GM21528 (cell line): ENCODE measurements at regions not wholly inside any gene's neighbourhood (a gene's known extent, or its start where the extent isn't known, plus 50 kb on each side); places are given as distances from the start of the nearest gene placed in this dataset.

Experiments
- ATAC-seq: cut with Tn5 transposase; IDR thresholded peaks from one replicate; pipeline ENCODE4 v1.9.1; 2021; ENCODE audit warnings: mild to moderate bottlenecking, moderate library complexity; ENCODE audit not compliant: unreplicated experiment, low FRiP score

- ATAC-seq, result no peak
Observed at GRCh38 chr2:222146488-222146887, 152.3 kb downstream of the PAX3 start.

GRCh38 chr2:222142027-222142426 is 156.8 kb downstream of the PAX3 start:
- ATAC-seq, result no peak

GRCh38 chr2:222136106-222136630 is 162.6 kb downstream of the PAX3 start:
- ATAC-seq, result no peak

- no peak for ATAC-seq
Observed at GRCh38 chr2:222134654-222135053, 164.1 kb downstream of the PAX3 start.

GRCh38 chr2:222133897-222134296 is 164.9 kb downstream of the PAX3 start:
- no peak for ATAC-seq

- ATAC-seq, result no peak
Observed at GRCh38 chr2:222130855-222131254, 167.9 kb downstream of the PAX3 start.

- no peak for ATAC-seq
Observed at GRCh38 chr2:222127660-222128059, 171.1 kb downstream of the PAX3 start.

GRCh38 chr2:222120933-222121332 is 177.9 kb downstream of the PAX3 start:
- no peak for ATAC-seq

- no peak for ATAC-seq
Observed at GRCh38 chr2:222115296-222115695, 183.5 kb downstream of the PAX3 start.

- ATAC-seq, result no peak
Observed at GRCh38 chr2:222108957-222109585, 189.7 kb downstream of the PAX3 start.

GRCh38 chr2:222108497-222108896 is 190.3 kb downstream of the PAX3 start:
- ATAC-seq, result no peak

GRCh38 chr2:222105046-222105445 is 193.8 kb downstream of the PAX3 start:
- ATAC-seq, result no peak

- no peak for ATAC-seq
Observed at GRCh38 chr2:222102575-222103349, 196.0 kb downstream of the PAX3 start.

GRCh38 chr2:222100704-222101699 is 197.8 kb downstream of the PAX3 start:
- ATAC-seq, result no peak

GRCh38 chr2:222088561-222088960 is 210.2 kb downstream of the PAX3 start:
- ATAC-seq, result no peak

- ATAC-seq, result no peak
Observed at GRCh38 chr2:222087998-222088397, 210.8 kb downstream of the PAX3 start.

- no peak for ATAC-seq
Observed at GRCh38 chr2:222082201-222082600, 216.6 kb downstream of the PAX3 start.

- ATAC-seq, result no peak
Observed at GRCh38 chr2:222080141-222080540, 218.7 kb downstream of the PAX3 start.

GRCh38 chr2:222076973-222077690 is 221.7 kb downstream of the PAX3 start:
- no peak for ATAC-seq

GRCh38 chr2:222074674-222075073 is 224.1 kb downstream of the PAX3 start:
- ATAC-seq, result no peak
